HCT116 (cell line): ENCODE measurements at regions not wholly inside any gene's neighbourhood (a gene's known extent, or its start where the extent isn't known, plus 50 kb on each side); places are given as distances from the start of the nearest gene placed in this dataset.
A peak's percentile ranks its signal among the peaks of the same experiment; 100 is the strongest.

Source experiments
- ATAC-seq: fragments of 200-7000 bp; cut with Tn5 transposase; 2 replicates; pipeline ENCODE4 v1.9.1; 2020; ENCODE audit warnings: mild to moderate bottlenecking, moderate library complexity
- BruUV-seq: library from RNA; stranded (reverse); fragments of 400-500 nt; replicated peaks from 2 replicates; lab custom pipeline; 2021; lab: Mats Ljungman, UMichigan
- CTCF ChIA-PET: fragments of 300-600 bp; sonication (Branson Sonifier 250); formaldehyde crosslinking; loops from one replicate; lab custom pipeline; 2021; ENCODE audit warnings: antibody characterized with exemption; lab: Charles Lee
- POLR2A ChIA-PET: fragments of 300-600, 350-600 bp; sonication (Branson Sonifier 250); formaldehyde crosslinking; loops from one replicate; lab custom pipeline; 2021; ENCODE audit warnings: antibody characterized with exemption; lab: Charles Lee
- RAD21 ChIA-PET, 2 experiments: fragments of 300-600 bp; sonication (Branson Sonifier 250); formaldehyde crosslinking; loops; one replicate each; lab custom pipeline; 2023; ENCODE audit warnings: low total read pairs in 2 of 2; ENCODE audit not compliant: uncharacterized antibody in 2 of 2, unreplicated experiment in 2 of 2, low non-redundant PET in 1 of 2; lab: Charles Lee
- DNase-seq: peaks from one replicate; pipeline ENCODE4 v3.0.0-alpha.2; 2010; ENCODE audit warnings: low read depth, low spot score
- H2AFZ ChIP-seq: fragments of 200-600 bp; shearing (Covaris generic), sonication (generic); 2 replicates; pipeline ENCODE4 v1.6.1; 2017; ENCODE audit warnings: low read depth, mixed run types, mixed read lengths, antibody characterized with exemption, low read length; ENCODE audit not compliant: poor library complexity, severe bottlenecking
- H3K27ac ChIP-seq: 2 replicates; pipeline ENCODE4 v1.5.1; 2012; ENCODE audit warnings: low read depth, low read length
- H3K27me3 ChIP-seq: fragments of 200-600 bp; sonication (generic); 2 replicates; pipeline ENCODE4 v1.6.1; 2016; ENCODE audit warnings: mixed run types, low read length, mixed read lengths; ENCODE audit not compliant: insufficient read depth
- H3K36me3 ChIP-seq, 2 experiments: fragments of 200-500 bp in 1 of 2; fragments of 200-600 bp in 1 of 2; sonication (Bioruptor generic) in 1 of 2; sonication (generic) in 1 of 2; 2 replicates each; pipeline versions ENCODE4 v1.5.1 to v1.6.1; 2014 to 2016; ENCODE audit warnings: low read length in 2 of 2, inconsistent platforms in 1 of 2, mixed read lengths in 1 of 2, mixed run types in 1 of 2; ENCODE audit not compliant: insufficient read depth in 2 of 2, control insufficient read depth in 1 of 2
- H3K4me1 ChIP-seq, 2 experiments: fragments of 200-600 bp in 1 of 2; sonication (generic) in 1 of 2; 2 replicates each; pipeline versions ENCODE4 v1.5.1 to v1.6.1; 2012 to 2017; ENCODE audit warnings: low read length in 2 of 2, inconsistent platforms in 1 of 2, mild to moderate bottlenecking in 1 of 2, mixed read lengths in 1 of 2, mixed run types in 1 of 2, moderate library complexity in 1 of 2; ENCODE audit not compliant: insufficient read depth in 2 of 2, control insufficient read depth in 1 of 2
- H3K4me2 ChIP-seq: fragments of 200-600 bp; sonication (generic); 2 replicates; pipeline ENCODE4 v1.6.1; 2017; ENCODE audit warnings: mixed run types, low read length, mixed read lengths
- H3K4me3 ChIP-seq, 2 experiments: fragments of 200-600 bp in 1 of 2; sonication (generic) in 1 of 2; replicated peaks in 1 of 2; 2 replicates each; pipeline ENCODE4 v1.5.1; 2011 to 2016; ENCODE audit warnings: low read length in 2 of 2, control low read depth in 1 of 2, low read depth in 1 of 2, mild to moderate bottlenecking in 1 of 2, mixed read lengths in 1 of 2, mixed run types in 1 of 2
- H3K79me2 ChIP-seq: fragments of 200-600 bp; sonication (generic); 2 replicates; pipeline ENCODE4 v1.6.1; 2017; ENCODE audit warnings: mild to moderate bottlenecking, mixed run types, low read length, moderate library complexity, mixed read lengths; ENCODE audit not compliant: insufficient read depth
- H3K9ac ChIP-seq: fragments of 200-600 bp; sonication (generic); 2 replicates; pipeline ENCODE4 v1.6.1; 2016; ENCODE audit warnings: low read length, mixed read lengths
- H3K9me2 ChIP-seq: fragments of 200-600 bp; sonication (generic), shearing (Covaris generic); 2 replicates; pipeline ENCODE4 v1.6.1; 2017; ENCODE audit warnings: mixed run types, mild to moderate bottlenecking, moderate library complexity; ENCODE audit not compliant: insufficient read depth
- H3K9me3 ChIP-seq, 2 experiments: fragments of 200-500 bp in 1 of 2; fragments of 200-600 bp in 1 of 2; sonication (Bioruptor generic) in 1 of 2; sonication (generic) in 1 of 2; 2 replicates each; pipeline ENCODE4 v1.6.1; 2014 to 2017; ENCODE audit warnings: low read length in 2 of 2, mixed read lengths in 2 of 2, inconsistent platforms in 1 of 2, low read depth in 1 of 2, mild to moderate bottlenecking in 1 of 2, mixed run types in 1 of 2, moderate library complexity in 1 of 2; ENCODE audit not compliant: control insufficient read depth in 1 of 2, insufficient read depth in 1 of 2
- H4K20me1 ChIP-seq: fragments of 200-600 bp; sonication (generic), shearing (Covaris generic); 2 replicates; pipeline ENCODE4 v1.6.1; 2017; ENCODE audit warnings: mixed run types, mild to moderate bottlenecking, moderate library complexity; ENCODE audit not compliant: insufficient read depth
- EGR1 ChIP-seq: IDR thresholded peaks from 2 replicates; pipeline ENCODE4 v1.6.1; 2012; ENCODE audit warnings: low read depth
- EZH2phosphoT487 ChIP-seq: fragments of 200-600 bp; IDR thresholded peaks from 2 replicates; pipeline ENCODE4 v1.6.1; 2018; ENCODE audit warnings: antibody characterized with exemption, borderline replicate concordance
- FOSL1 ChIP-seq: IDR thresholded peaks from 2 replicates; pipeline ENCODE4 v1.6.1; 2012; ENCODE audit warnings: low read depth
- JUND ChIP-seq: IDR thresholded peaks from 2 replicates; pipeline ENCODE4 v1.6.1; 2012
- POLR2A ChIP-seq: IDR thresholded peaks from 2 replicates; pipeline ENCODE4 v1.7.0; 2011; ENCODE audit warnings: borderline replicate concordance; ENCODE audit not compliant: insufficient read depth, insufficient read length; ENCODE audit errors: extremely low read depth
- RAD21 ChIP-seq: IDR thresholded peaks from 2 replicates; pipeline ENCODE4 v1.6.1; 2012; ENCODE audit warnings: low read depth, mild to moderate bottlenecking
- SIN3A ChIP-seq: IDR thresholded peaks from 2 replicates; pipeline ENCODE4 v1.6.1; 2012; ENCODE audit warnings: low read depth
- SP1 ChIP-seq: IDR thresholded peaks from 2 replicates; pipeline ENCODE4 v1.6.1; 2012; ENCODE audit warnings: low read depth
- SRF ChIP-seq: IDR thresholded peaks from 2 replicates; pipeline ENCODE4 v1.6.1; 2012; ENCODE audit warnings: low read depth
- ZFX ChIP-seq: fragments of 450-650 bp; IDR thresholded peaks from 2 replicates; pipeline ENCODE4 v1.6.1; 2017
- ZNF274 ChIP-seq: fragments of 200-500 bp; sonication (Bioruptor generic); IDR thresholded peaks from 2 replicates; pipeline ENCODE4 v1.6.1; 2014; ENCODE audit warnings: mild to moderate bottlenecking, low read depth, low read length, inconsistent platforms
- intact Hi-C: fragments of 100-400 bp; cut with micrococcal nuclease; formaldehyde crosslinking; loops from 2 replicates; pipeline ENCODE4 v1.10.0; 2022
- TF ChIP-seq, protein P1 (sequence below), 3 experiments: fragments of 200-600 bp in 1 of 3; sonication (generic) in 1 of 3; IDR thresholded peaks in 2 of 3; conservative IDR thresholded peaks in 1 of 3; 2 replicates each; pipeline ENCODE4 v1.5.1; 2012 to 2017; ENCODE audit warnings: low read depth in 2 of 3, low read length in 2 of 3, antibody characterized with exemption in 1 of 3, borderline replicate concordance in 1 of 3, control low read depth in 1 of 3, mild to moderate bottlenecking in 1 of 3, mixed read lengths in 1 of 3, mixed run types in 1 of 3, moderate library complexity in 1 of 3; ENCODE audit not compliant: insufficient read depth in 1 of 3

- ChIA-PET POLR2A (no interaction called here), RAD21 (no interaction called here), CTCF (no interaction called here)
- Histone ChIP-seq H4K20me1 (no peaks in the 10 kb centered on the region), H3K36me3 (no peaks in the 10 kb centered on the region), H3K9ac (no peak overlapping the region)
- TF ChIP-seq RAD21 (no peak), JUND (no peak), SRF (no peak), FOSL1 (no peak), EZH2phosphoT487 (no peak), POLR2A (no peak), SP1 (no peak), ZNF274 (no peak), ZFX (no peak), EGR1 (no peak)
- TF ChIP-seq, protein P1, sequence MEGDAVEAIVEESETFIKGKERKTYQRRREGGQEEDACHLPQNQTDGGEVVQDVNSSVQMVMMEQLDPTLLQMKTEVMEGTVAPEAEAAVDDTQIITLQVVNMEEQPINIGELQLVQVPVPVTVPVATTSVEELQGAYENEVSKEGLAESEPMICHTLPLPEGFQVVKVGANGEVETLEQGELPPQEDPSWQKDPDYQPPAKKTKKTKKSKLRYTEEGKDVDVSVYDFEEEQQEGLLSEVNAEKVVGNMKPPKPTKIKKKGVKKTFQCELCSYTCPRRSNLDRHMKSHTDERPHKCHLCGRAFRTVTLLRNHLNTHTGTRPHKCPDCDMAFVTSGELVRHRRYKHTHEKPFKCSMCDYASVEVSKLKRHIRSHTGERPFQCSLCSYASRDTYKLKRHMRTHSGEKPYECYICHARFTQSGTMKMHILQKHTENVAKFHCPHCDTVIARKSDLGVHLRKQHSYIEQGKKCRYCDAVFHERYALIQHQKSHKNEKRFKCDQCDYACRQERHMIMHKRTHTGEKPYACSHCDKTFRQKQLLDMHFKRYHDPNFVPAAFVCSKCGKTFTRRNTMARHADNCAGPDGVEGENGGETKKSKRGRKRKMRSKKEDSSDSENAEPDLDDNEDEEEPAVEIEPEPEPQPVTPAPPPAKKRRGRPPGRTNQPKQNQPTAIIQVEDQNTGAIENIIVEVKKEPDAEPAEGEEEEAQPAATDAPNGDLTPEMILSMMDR (IDR thresholded peaks at IDR 0.05 in 2 of 3, conservative IDR thresholded peaks at IDR 0.05 in 1 of 3; ENCODE audit: borderline replicate concordance in 1 of 3, insufficient read depth in 1 of 3, low read depth in 2 of 3, low read length in 2 of 3), result no peak
- TF ChIP-seq, all 23 proteins: peak for 0
- intact Hi-C loops, result no loop called here
- no TSS peak for BruUV-seq
- ATAC-seq, result no peak
- Histone ChIP-seq H3K9me3 (no peaks in the 10 kb centered on the region), H3K4me3 (no peak overlapping the region), H3K4me1 (peaks cover 0 to 7% of the 10 kb centered on the region in 2 experiments; a peak in 1 of 4 replicates), H3K27ac (no peak overlapping the region), H3K79me2 (no peaks in the 10 kb centered on the region), H3K4me2 (no peak overlapping the region), H3K27me3 (no peaks in the 10 kb centered on the region), H3K9me2 (no peaks in the 10 kb centered on the region), H2AFZ (no peak overlapping the region)
- no peak for DNase-seq
These were observed 187.6 kb upstream of the NEBL start for GRCh38 chr10:21084700-21085099.

DNA sequence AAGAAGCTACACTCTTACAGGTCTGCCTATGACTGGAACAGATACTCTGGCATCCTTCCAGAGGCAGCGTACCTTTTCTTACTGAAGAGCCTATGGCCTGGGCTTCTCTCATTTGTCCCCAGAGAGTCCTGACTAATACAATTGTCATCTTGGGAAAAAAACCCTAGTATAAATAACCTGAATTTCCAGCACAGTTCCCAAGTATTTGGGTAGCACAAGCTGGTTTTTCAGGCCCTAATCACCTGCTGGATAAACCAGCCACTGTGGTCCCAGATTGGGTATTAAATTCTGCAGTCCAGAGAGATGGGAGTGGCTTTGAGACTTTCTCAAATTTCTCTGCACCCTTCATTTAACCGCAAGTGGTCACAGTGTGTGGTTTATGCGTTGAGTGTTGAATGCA lies 186.8 kb upstream of the NEBL start:
- no peak for ATAC-seq
- DNase-seq, result no peak
- intact Hi-C loops, result no loop called here
- RAD21 ChIA-PET, result no interaction called here
- Histone ChIP-seq H3K27me3 (no peaks in the 10 kb centered on the region), H3K9me3 (no peaks in the 10 kb centered on the region), H3K36me3 (no peaks in the 10 kb centered on the region), H3K27ac (no peak overlapping the region), H3K9me2 (no peaks in the 10 kb centered on the region), H3K79me2 (no peaks in the 10 kb centered on the region), H4K20me1 (no peaks in the 10 kb centered on the region), H2AFZ (no peak overlapping the region), H3K4me3 (no peak overlapping the region), H3K4me1 (peaks cover 0 to 10% of the 10 kb centered on the region in 2 experiments; a peak in 2 of 4 replicates), H3K9ac (no peak overlapping the region), H3K4me2 (no peak overlapping the region)
- CTCF ChIA-PET, result no interaction called here
- no TSS peak for BruUV-seq
- POLR2A ChIA-PET, result no interaction called here
- TF ChIP-seq FOSL1 (0 out of 2 replicates have a peak, but pooled peaks have one; percentile 23), SIN3A (no peak)
